ENCODE measurements at regions not wholly inside any gene's neighbourhood (a gene's known extent, or its start where the extent isn't known, plus 50 kb on each side); places are given as distances from the start of the nearest gene placed in this dataset.

GRCh38 chr2:207351171-207351570, 178.6 kb upstream of the CREB1 start:
- Mint-ChIP-seq H3K27me3 (ENCODE audit: low read depth) (peaks cover 5% of the 10 kb centered on the region), H3K9me3 (peaks cover 26% of the 10 kb centered on the region), H3K4me3 (no peak overlapping the region), H3K27ac (no peak overlapping the region), H3K4me1 (no peaks in the 10 kb centered on the region), H3K36me3 (ENCODE audit: low read depth) (no peaks in the 10 kb centered on the region)
- TF ChIP-seq, protein P1, sequence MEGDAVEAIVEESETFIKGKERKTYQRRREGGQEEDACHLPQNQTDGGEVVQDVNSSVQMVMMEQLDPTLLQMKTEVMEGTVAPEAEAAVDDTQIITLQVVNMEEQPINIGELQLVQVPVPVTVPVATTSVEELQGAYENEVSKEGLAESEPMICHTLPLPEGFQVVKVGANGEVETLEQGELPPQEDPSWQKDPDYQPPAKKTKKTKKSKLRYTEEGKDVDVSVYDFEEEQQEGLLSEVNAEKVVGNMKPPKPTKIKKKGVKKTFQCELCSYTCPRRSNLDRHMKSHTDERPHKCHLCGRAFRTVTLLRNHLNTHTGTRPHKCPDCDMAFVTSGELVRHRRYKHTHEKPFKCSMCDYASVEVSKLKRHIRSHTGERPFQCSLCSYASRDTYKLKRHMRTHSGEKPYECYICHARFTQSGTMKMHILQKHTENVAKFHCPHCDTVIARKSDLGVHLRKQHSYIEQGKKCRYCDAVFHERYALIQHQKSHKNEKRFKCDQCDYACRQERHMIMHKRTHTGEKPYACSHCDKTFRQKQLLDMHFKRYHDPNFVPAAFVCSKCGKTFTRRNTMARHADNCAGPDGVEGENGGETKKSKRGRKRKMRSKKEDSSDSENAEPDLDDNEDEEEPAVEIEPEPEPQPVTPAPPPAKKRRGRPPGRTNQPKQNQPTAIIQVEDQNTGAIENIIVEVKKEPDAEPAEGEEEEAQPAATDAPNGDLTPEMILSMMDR (IDR thresholded peaks at IDR 0.05; ENCODE audit: unreplicated experiment in 3 of 3) = no peak

GRCh38 chr2:207352978-207353671, 176.6 kb upstream of the CREB1 start:
- Mint-ChIP-seq H3K27me3 (ENCODE audit: low read depth) (peaks cover 5% of the 10 kb centered on the region), H3K36me3 (ENCODE audit: low read depth) (no peaks in the 10 kb centered on the region), H3K27ac (no peak overlapping the region), H3K9me3 (peaks cover 11% of the 10 kb centered on the region), H3K4me1 (no peaks in the 10 kb centered on the region), H3K4me3 (no peak overlapping the region)
- TF ChIP-seq, protein P1 (IDR thresholded peaks at IDR 0.05; ENCODE audit: unreplicated experiment in 3 of 3) = no peak

- Mint-ChIP-seq H3K4me1 (no peaks in the 10 kb centered on the region), H3K9me3 (peaks cover 4% of the 10 kb centered on the region), H3K27me3 (ENCODE audit: low read depth) (peaks cover 5% of the 10 kb centered on the region), H3K27ac (no peak overlapping the region), H3K4me3 (no peak overlapping the region), H3K36me3 (ENCODE audit: low read depth) (no peaks in the 10 kb centered on the region)
- TF ChIP-seq, protein P1 (IDR thresholded peaks at IDR 0.05; ENCODE audit: unreplicated experiment in 3 of 3) = no peak
These were observed 175.9 kb upstream of the CREB1 start for GRCh38 chr2:207353836-207354235.

DNA sequence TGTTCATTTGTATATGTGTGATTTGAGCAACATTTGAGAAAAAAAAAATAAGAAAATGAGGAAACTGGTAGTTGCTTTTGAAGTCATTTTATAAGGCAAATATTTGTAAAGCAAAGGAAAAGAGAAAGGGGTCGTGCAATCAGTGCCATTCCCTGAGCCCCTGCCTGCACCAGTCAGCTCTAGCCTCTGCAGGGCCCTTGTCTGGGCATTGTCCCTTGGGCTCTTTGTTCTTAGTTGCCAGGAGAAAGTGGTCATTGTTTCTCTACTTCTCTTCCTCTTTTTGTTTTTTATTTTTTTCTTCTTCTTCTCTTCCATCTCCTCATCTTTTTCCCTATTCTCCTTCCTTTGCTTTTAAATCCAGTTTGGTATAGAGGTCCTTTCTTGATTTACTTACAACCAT, 175.3 kb upstream of the CREB1 start:
- Mint-ChIP-seq H3K27ac (no peak overlapping the region), H3K4me3 (no peak overlapping the region), H3K9me3 (peaks cover 3% of the 10 kb centered on the region), H3K27me3 (ENCODE audit: low read depth) (peaks cover 5% of the 10 kb centered on the region), H3K36me3 (ENCODE audit: low read depth) (no peaks in the 10 kb centered on the region), H3K4me1 (no peaks in the 10 kb centered on the region)
- TF ChIP-seq, protein P1 (IDR thresholded peaks at IDR 0.05; ENCODE audit: unreplicated experiment in 3 of 3) = no peak

- Mint-ChIP-seq H3K9me3 (peaks cover 3% of the 10 kb centered on the region), H3K4me3 (no peak overlapping the region), H3K27ac (no peak overlapping the region), H3K36me3 (ENCODE audit: low read depth) (no peaks in the 10 kb centered on the region), H3K4me1 (no peaks in the 10 kb centered on the region), H3K27me3 (ENCODE audit: low read depth) (peaks cover 5% of the 10 kb centered on the region)
- TF ChIP-seq, protein P1 (IDR thresholded peaks at IDR 0.05; ENCODE audit: unreplicated experiment in 3 of 3) = no peak
These were observed 173.2 kb upstream of the CREB1 start for GRCh38 chr2:207356567-207356966.

- Mint-ChIP-seq H3K27me3 (ENCODE audit: low read depth) (peaks cover 5% of the 10 kb centered on the region), H3K4me1 (no peaks in the 10 kb centered on the region), H3K27ac (no peak overlapping the region), H3K4me3 (no peak overlapping the region), H3K9me3 (peaks cover 3% of the 10 kb centered on the region), H3K36me3 (ENCODE audit: low read depth) (no peaks in the 10 kb centered on the region)
- TF ChIP-seq, protein P1 (IDR thresholded peaks at IDR 0.05; ENCODE audit: unreplicated experiment in 3 of 3) = no peak
These were observed 172.5 kb upstream of the CREB1 start for GRCh38 chr2:207357216-207357615.
